ENCODE measurements at regions not wholly inside any gene's neighbourhood (a gene's known extent, or its start where the extent isn't known, plus 50 kb on each side); places are given as distances from the start of the nearest gene placed in this dataset.

GRCh38 chr21:41672543-41672915 is 94.3 kb downstream of the RIPK4 start:
- ATAC-seq: no peak
- peak; percentile 8 for FAIRE-seq
- H3K9me3 ChIP-seq (ENCODE audit: low read length): no peaks in the 10 kb centered on the region
- intact Hi-C loops (cut with micrococcal nuclease; ENCODE audit: unreplicated experiment): no loop called here
- H3K27ac ChIP-seq (ENCODE audit: extremely low read length, insufficient read depth, low read length): no peak overlapping the region
- peaks cover 4% of the 10 kb centered on the region for H3K4me1 ChIP-seq (ENCODE audit: insufficient read depth, low read length)
- in situ Hi-C loops (cut with HindIII; ENCODE audit: extremely low pct_ligation_motif_present, low pct_unique_long_range_greater_than_20kb): no loop called here
- POLR2A ChIA-PET: no interaction called here
- H3K36me3 ChIP-seq (replicated peaks in 1 of 2; ENCODE audit: control insufficient read depth in 1 of 2, insufficient read depth in 2 of 2, low read length in 2 of 2): no peaks in the 10 kb centered on the region
- H2AFZ ChIP-seq (ENCODE audit: low read length): no peak overlapping the region
- BruUV-seq (replicated peaks): no TSS peak
- no peaks in the 10 kb centered on the region for H3K79me2 ChIP-seq (ENCODE audit: insufficient read depth, low read length)
- peaks cover 0 to 4% of the 10 kb centered on the region in 2 experiments; a peak in 1 of 5 replicates for H3K27me3 ChIP-seq (ENCODE audit: control insufficient read depth in 1 of 2, insufficient read depth in 2 of 2, low read length in 2 of 2)
- H4K20me1 ChIP-seq (ENCODE audit: insufficient read depth, low read length): no peaks in the 10 kb centered on the region
- no peak overlapping the region for H3K4me3 ChIP-seq (replicated peaks in 1 of 3; ENCODE audit: insufficient read depth in 1 of 3, low read depth in 2 of 3, low read length in 3 of 3)
- H3K4me2 ChIP-seq (ENCODE audit: low read depth, low read length): no peak overlapping the region
- CTCF ChIA-PET (ENCODE audit: low intra/inter-chr PET ratio, low total read pairs): no interaction called here
- H3K9ac ChIP-seq (ENCODE audit: insufficient read depth, low read depth, low read length): no peak overlapping the region
- WGBS (ENCODE audit: low lambda C conversion rate): 25% methylated on average over 1 of the region's 1 CpG
- DNase-seq (ENCODE audit: low spot score): no peak
- TF ChIP-seq FOXA1 (IDR thresholded peaks at IDR 0.05): 0 out of 2 replicates have a peak, but pooled peaks have one; percentile 18
- TF ChIP-seq FOXA1 (CRISPR knock-in tag; IDR thresholded peaks at IDR 0.05): no peak
- peak; percentile 82 for TF ChIP-seq ZNF646 (CRISPR knock-in tag; IDR thresholded peaks at IDR 0.05)
- no peak for TF ChIP-seq ZNF883 (CRISPR knock-in tag; IDR thresholded peaks at IDR 0.05; ENCODE audit: not compliant biosample characterization)

Measured in HepG2 (cell line).